Mesendoderm (in vitro differentiated cells): ENCODE measurements at regions not wholly inside any gene's neighbourhood (a gene's known extent, or its start where the extent isn't known, plus 50 kb on each side); places are given as distances from the start of the nearest gene placed in this dataset.
"Not testable (repeated sequence)": the region's sequence is repeated elsewhere in the genome, so short reads cannot be mapped to it uniquely, and the experiment has no call there.

Source experiments
- DNase-seq: peaks from one replicate; pipeline ENCODE4 v3.0.0; 2013
- H2AK5ac ChIP-seq: 2 replicates; pipeline ENCODE4 v1.6.1; 2013; ENCODE audit warnings: low read length, inconsistent platforms
- H2BK120ac ChIP-seq: 2 replicates; pipeline ENCODE4 v1.6.1; 2013; ENCODE audit warnings: low read depth, mild to moderate bottlenecking, low read length, moderate library complexity, mixed read lengths
- H2BK15ac ChIP-seq: replicated peaks from 2 replicates; pipeline ENCODE4 v1.6.1; 2013; ENCODE audit warnings: low read depth, mild to moderate bottlenecking, moderate library complexity
- H2BK5ac ChIP-seq: 2 replicates; pipeline ENCODE4 v1.6.1; 2013; ENCODE audit warnings: low read length, inconsistent platforms
- H3K18ac ChIP-seq: 2 replicates; pipeline ENCODE4 v1.6.1; 2013; ENCODE audit warnings: mild to moderate bottlenecking, low read length, mixed read lengths
- H3K23ac ChIP-seq: one replicate; pipeline ENCODE4 v1.6.1; 2013; ENCODE audit warnings: low read length
- H3K27ac ChIP-seq: 2 replicates; pipeline ENCODE4 v1.5.1; 2013; ENCODE audit warnings: low read depth, mild to moderate bottlenecking, inconsistent platforms, low read length, moderate library complexity
- H3K27me3 ChIP-seq: 2 replicates; pipeline ENCODE4 v1.6.1; 2013; ENCODE audit warnings: low read length, control low read depth, mild to moderate bottlenecking, inconsistent platforms; ENCODE audit not compliant: insufficient read depth, poor library complexity
- H3K36me3 ChIP-seq: 2 replicates; pipeline ENCODE4 v1.6.1; 2013; ENCODE audit warnings: low read length, inconsistent platforms; ENCODE audit not compliant: control insufficient read depth, insufficient read depth
- H3K4ac ChIP-seq: one replicate; pipeline ENCODE4 v1.6.1; 2013; ENCODE audit warnings: low read depth, mild to moderate bottlenecking, low read length, moderate library complexity
- H3K4me1 ChIP-seq: 2 replicates; pipeline ENCODE4 v1.6.1; 2013; ENCODE audit warnings: low read depth, low read length, inconsistent platforms; ENCODE audit not compliant: control insufficient read depth
- H3K4me2 ChIP-seq: 2 replicates; pipeline ENCODE4 v1.6.1; 2013; ENCODE audit warnings: low read length
- H3K4me3 ChIP-seq: 2 replicates; pipeline ENCODE4 v1.5.1; 2013; ENCODE audit warnings: mild to moderate bottlenecking, low read length
- H3K56ac ChIP-seq: one replicate; pipeline ENCODE4 v1.6.1; 2013; ENCODE audit warnings: low read length
- H3K79me1 ChIP-seq: 2 replicates; pipeline ENCODE4 v1.6.1; 2013; ENCODE audit warnings: low read length, inconsistent platforms
- H3K79me2 ChIP-seq: 2 replicates; pipeline ENCODE4 v1.6.1; 2013; ENCODE audit warnings: mild to moderate bottlenecking, low read length; ENCODE audit not compliant: control insufficient read depth, insufficient read depth
- H3K9ac ChIP-seq: 2 replicates; pipeline ENCODE4 v1.6.1; 2013; ENCODE audit warnings: low read length, inconsistent platforms
- H4K5ac ChIP-seq: one replicate; pipeline ENCODE4 v1.6.1; 2013; ENCODE audit warnings: low read length
- H4K8ac ChIP-seq: one replicate; pipeline ENCODE4 v1.6.1; 2013; ENCODE audit warnings: low read depth, mild to moderate bottlenecking, control low read depth, low read length, moderate library complexity
- WGBS: extraction: QIAGEN DNeasy Blood & Tissue Kit; methylation state at CpG from one replicate; pipeline ENCODE4 v1.1.7; 2013; ENCODE audit warnings: low lambda C conversion rate, missing lambda C conversion rate; ENCODE audit not compliant: insufficient coverage; ENCODE audit errors: extremely low coverage; 5-methylcytosine and 5-hydroxymethylcytosine counted together

DNA sequence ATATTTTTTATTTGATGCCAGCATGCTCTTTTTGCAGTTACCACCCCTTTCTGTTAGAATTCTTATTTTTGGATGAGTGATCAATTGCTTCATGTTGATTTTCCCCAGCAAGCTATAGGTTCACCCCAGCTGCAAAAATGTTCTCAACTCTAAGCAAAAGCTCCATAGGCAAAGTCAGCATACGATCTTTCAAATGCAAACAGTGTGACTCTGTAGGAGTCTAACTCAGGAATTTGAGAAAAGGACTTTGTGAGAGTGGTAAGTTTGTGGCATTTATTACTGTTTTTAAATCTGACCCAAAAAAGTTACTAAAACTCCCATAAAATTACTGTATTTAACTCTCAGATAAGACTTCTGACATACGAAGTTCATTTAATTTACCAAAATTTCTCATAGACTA lies 134.9 kb upstream of the HSF2 start:
- no peaks in the 10 kb centered on the region for H3K79me1 ChIP-seq
- no peaks in the 10 kb centered on the region for H3K79me2 ChIP-seq
- H2BK120ac ChIP-seq, result no peak overlapping the region
- peak; percentile 14 for DNase-seq
- H3K27ac ChIP-seq, result no peak overlapping the region
- no peak overlapping the region for H3K56ac ChIP-seq
- H4K8ac ChIP-seq, result no peak overlapping the region
- no peaks in the 10 kb centered on the region for H3K27me3 ChIP-seq
- H3K4me2 ChIP-seq, result no peak overlapping the region
- no peaks in the 10 kb centered on the region for H3K36me3 ChIP-seq
- H4K5ac ChIP-seq, result no peak overlapping the region
- H2BK5ac ChIP-seq, result no peak overlapping the region
- H2AK5ac ChIP-seq, result no peak overlapping the region
- H3K9ac ChIP-seq, result no peak overlapping the region
- no peak overlapping the region for H3K4me3 ChIP-seq
- H2BK15ac ChIP-seq, result no peak overlapping the region
- H3K18ac ChIP-seq, result no peak overlapping the region
- H3K23ac ChIP-seq, result no peak overlapping the region
- no CpG with 5 or more reads among the region's 2 CpGs for WGBS
- no peak overlapping the region for H3K4ac ChIP-seq
- no peaks in the 10 kb centered on the region for H3K4me1 ChIP-seq

DNA sequence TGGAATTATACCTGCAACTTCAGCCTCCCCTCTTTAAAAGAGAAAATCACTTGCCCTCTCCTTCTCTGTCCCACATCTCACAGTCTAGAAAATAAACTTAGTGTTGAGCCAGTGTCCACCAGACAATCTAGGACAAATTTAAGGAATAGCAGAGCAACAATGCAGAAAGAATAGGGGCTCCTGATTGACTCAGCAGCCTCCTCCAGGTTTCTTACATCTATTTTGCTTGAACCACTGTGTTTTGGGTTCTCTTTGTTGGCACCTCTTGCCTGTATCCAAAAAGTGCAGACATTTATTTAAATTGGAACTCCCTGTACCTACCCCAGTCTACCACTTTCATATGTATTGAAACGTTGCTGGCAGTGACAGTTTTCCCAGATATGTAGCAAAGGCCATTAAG lies 133.7 kb upstream of the HSF2 start:
- no peak overlapping the region for H3K23ac ChIP-seq
- no peak overlapping the region for H2AK5ac ChIP-seq
- H4K8ac ChIP-seq, result no peak overlapping the region
- no peaks in the 10 kb centered on the region for H3K36me3 ChIP-seq
- H3K27me3 ChIP-seq, result no peaks in the 10 kb centered on the region
- no peak overlapping the region for H3K18ac ChIP-seq
- no peak overlapping the region for H3K27ac ChIP-seq
- H3K79me2 ChIP-seq, result no peaks in the 10 kb centered on the region
- H3K4ac ChIP-seq, result no peak overlapping the region
- H2BK120ac ChIP-seq, result no peak overlapping the region
- H3K4me2 ChIP-seq, result no peak overlapping the region
- H4K5ac ChIP-seq, result no peak overlapping the region
- no peaks in the 10 kb centered on the region for H3K79me1 ChIP-seq
- no peak for DNase-seq
- no peak overlapping the region for H2BK15ac ChIP-seq
- no peaks in the 10 kb centered on the region for H3K4me1 ChIP-seq
- H3K4me3 ChIP-seq, result no peak overlapping the region
- whole genome bisulfite sequencing, result no CpG with 5 or more reads among the region's 1 CpG
- H2BK5ac ChIP-seq, result no peak overlapping the region
- H3K9ac ChIP-seq, result no peak overlapping the region
- no peak overlapping the region for H3K56ac ChIP-seq

DNA sequence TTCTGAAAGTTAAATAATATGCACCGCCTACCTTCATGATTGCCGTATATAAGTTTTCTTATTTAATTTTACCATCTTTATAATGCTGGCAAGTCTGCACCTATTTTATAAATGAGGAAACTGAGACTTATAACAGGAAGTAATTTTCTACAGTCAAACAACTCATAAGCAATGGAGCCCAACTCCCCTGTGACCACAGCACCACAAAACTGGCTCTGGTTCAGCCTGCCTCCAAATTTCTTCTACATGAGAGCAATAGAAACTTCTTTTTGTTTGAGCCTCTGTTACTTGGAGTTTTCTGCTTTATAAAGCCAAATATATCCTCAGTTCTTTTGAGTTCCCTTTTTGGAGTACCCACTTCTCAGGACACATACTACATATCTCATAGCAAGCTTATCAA lies 131.1 kb upstream of the HSF2 start:
- WGBS, result no CpG with 5 or more reads among the region's 2 CpGs
- no peak overlapping the region for H3K23ac ChIP-seq

GRCh38 chr6:122276637-122277036 lies 122.8 kb upstream of the HSF2 start:
- no peak overlapping the region for H3K9ac ChIP-seq
- no peak overlapping the region for H3K27ac ChIP-seq
- no peak overlapping the region for H3K4ac ChIP-seq
- no peaks in the 10 kb centered on the region for H3K36me3 ChIP-seq
- no peak overlapping the region for H2BK120ac ChIP-seq
- H3K56ac ChIP-seq, result no peak overlapping the region
- H2AK5ac ChIP-seq, result no peak overlapping the region
- H4K5ac ChIP-seq, result no peak overlapping the region
- no peak overlapping the region for H3K4me3 ChIP-seq
- H3K4me1 ChIP-seq, result no peaks in the 10 kb centered on the region
- H3K27me3 ChIP-seq, result no peaks in the 10 kb centered on the region
- no peaks in the 10 kb centered on the region for H3K79me2 ChIP-seq
- no peak overlapping the region for H3K4me2 ChIP-seq
- H2BK5ac ChIP-seq, result no peak overlapping the region
- no peak overlapping the region for H2BK15ac ChIP-seq
- no CpG with 5 or more reads among the region's 1 CpG for WGBS
- DNase-seq, result no peak
- no peak overlapping the region for H4K8ac ChIP-seq
- H3K79me1 ChIP-seq, result no peaks in the 10 kb centered on the region
- H3K18ac ChIP-seq, result no peak overlapping the region
- no peak overlapping the region for H3K23ac ChIP-seq

More for the DNA sequence above, 131.1 kb upstream of the HSF2 start:
- no peak overlapping the region for H2BK120ac ChIP-seq
- H2BK5ac ChIP-seq, result no peak overlapping the region
- H3K18ac ChIP-seq, result no peak overlapping the region
- no peak for DNase-seq
- H2AK5ac ChIP-seq, result no peak overlapping the region
- no peaks in the 10 kb centered on the region for H3K27me3 ChIP-seq
- no peak overlapping the region for H3K4ac ChIP-seq
- H3K4me1 ChIP-seq, result no peaks in the 10 kb centered on the region
- no peak overlapping the region for H2BK15ac ChIP-seq
- H3K27ac ChIP-seq, result no peak overlapping the region
- no peaks in the 10 kb centered on the region for H3K79me2 ChIP-seq
- no peak overlapping the region for H3K4me2 ChIP-seq
- H3K79me1 ChIP-seq, result no peaks in the 10 kb centered on the region
- no peak overlapping the region for H3K56ac ChIP-seq
- no peak overlapping the region for H3K9ac ChIP-seq
- H4K8ac ChIP-seq, result no peak overlapping the region
- H3K36me3 ChIP-seq, result no peaks in the 10 kb centered on the region
- no peak overlapping the region for H3K4me3 ChIP-seq
- H4K5ac ChIP-seq, result no peak overlapping the region

DNA sequence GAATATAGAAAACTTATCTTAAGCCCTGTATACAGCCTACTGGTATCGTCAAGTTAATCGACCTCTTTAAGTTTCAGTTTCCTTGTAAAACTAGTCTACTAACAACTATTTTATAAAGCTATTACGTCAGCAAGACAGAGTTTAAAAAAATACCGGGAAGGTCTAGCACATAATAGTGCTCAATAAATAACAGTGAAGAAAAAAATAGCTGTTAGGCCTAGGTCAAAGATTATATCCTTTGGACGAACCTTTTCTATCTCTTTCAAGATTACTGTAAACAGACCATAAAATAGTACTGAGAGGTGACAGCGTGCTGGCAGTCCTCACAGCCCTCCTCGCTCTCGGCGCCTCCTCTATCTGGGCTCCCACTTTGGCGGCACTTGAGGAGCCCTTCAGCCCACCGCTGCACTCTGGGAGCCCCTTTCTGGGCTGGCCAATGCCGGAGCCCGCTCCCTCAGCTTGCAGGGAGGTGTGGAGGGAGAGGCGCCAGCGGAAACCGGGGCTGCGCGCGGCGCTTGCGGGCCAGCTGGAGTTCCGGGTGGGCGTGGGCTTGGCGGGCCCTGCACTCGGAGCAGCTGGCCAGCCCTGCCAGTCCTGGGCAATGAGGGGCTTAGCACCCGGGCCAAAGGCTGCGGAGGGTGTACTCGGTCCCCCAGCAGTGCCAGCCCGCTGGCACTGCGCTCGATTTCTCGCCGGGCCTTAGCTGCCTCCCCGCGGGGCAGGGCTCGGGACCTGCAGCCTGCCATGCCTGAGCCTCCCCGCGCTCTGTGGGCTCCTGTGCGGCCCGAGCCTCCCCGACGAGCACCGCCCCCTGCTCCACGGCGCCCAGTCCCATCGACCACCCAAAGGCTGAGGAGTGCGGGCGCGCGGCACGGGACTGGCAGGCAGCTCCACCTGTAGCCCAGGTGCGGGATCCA lies 119.1 kb upstream of the HSF2 start:
- not testable (repeated sequence) for H3K36me3 ChIP-seq, H3K23ac ChIP-seq, H3K79me2 ChIP-seq, H3K4ac ChIP-seq, H4K8ac ChIP-seq, H2AK5ac ChIP-seq, H3K4me3 ChIP-seq, H3K9ac ChIP-seq, H3K56ac ChIP-seq, DNase-seq, H3K18ac ChIP-seq, H3K4me1 ChIP-seq, H2BK15ac ChIP-seq, H3K27ac ChIP-seq, H2BK5ac ChIP-seq, H2BK120ac ChIP-seq, H3K4me2 ChIP-seq, H3K79me1 ChIP-seq, H3K27me3 ChIP-seq, H4K5ac ChIP-seq
- WGBS, result no CpG with 5 or more reads among the region's 52 CpGs

GRCh38 chr6:122283884-122284283 lies 115.6 kb upstream of the HSF2 start:
- Histone ChIP-seq H3K36me3 (no peaks in the 10 kb centered on the region), H2AK5ac (no peak overlapping the region), H2BK15ac (no peak overlapping the region), H3K4me3 (no peak overlapping the region), H3K23ac (no peak overlapping the region), H3K4me1 (no peaks in the 10 kb centered on the region), H3K79me2 (no peaks in the 10 kb centered on the region), H3K27me3 (no peaks in the 10 kb centered on the region), H3K56ac (no peak overlapping the region), H3K9ac (no peak overlapping the region), H3K79me1 (no peaks in the 10 kb centered on the region), H3K4ac (no peak overlapping the region), H2BK120ac (no peak overlapping the region), H3K18ac (no peak overlapping the region), H4K5ac (no peak overlapping the region), H3K4me2 (no peak overlapping the region), H4K8ac (no peak overlapping the region), H3K27ac (no peak overlapping the region), H2BK5ac (no peak overlapping the region)
- DNase-seq, result no peak
- no CpG with 5 or more reads among the region's 4 CpGs for WGBS
